ENCODE measurements at regions not wholly inside any gene's neighbourhood (a gene's known extent, or its start where the extent isn't known, plus 50 kb on each side); places are given as distances from the start of the nearest gene placed in this dataset.

DNA sequence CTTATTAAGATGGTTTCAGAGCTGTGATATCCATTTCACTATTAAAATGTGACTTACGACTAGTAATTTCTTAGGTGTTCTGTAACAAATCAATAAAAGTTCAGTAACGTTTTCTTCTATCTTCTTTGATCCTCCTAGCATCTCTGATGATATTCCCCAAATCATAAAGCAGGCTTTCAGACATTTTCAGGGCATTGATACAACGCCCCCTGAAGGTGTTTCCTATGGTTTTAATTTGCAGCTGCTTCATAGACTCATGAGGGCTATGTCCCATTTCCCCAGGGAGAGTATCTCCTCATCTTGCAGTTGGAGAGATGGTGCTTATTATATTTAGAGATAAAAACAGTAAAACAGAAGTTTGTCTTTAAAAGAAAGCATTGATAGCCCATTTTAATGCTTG is 246.8 kb upstream of the CNTN3 start:
- Mint-ChIP-seq H3K9me3 (peaks cover 0 to 13% (median 7%) of the 10 kb centered on the region in 11 donors), H3K36me3 (no peaks in the 10 kb centered on the region), H3K4me1 (no peaks in the 10 kb centered on the region), H3K27ac (no peak overlapping the region), H3K4me3 (no peak overlapping the region), H3K27me3 (no peaks in the 10 kb centered on the region)
- CTCF ChIA-PET: no interaction called here
- intact Hi-C loops (cut with micrococcal nuclease): no loop called here
- Histone ChIP-seq H3K4me3 (ENCODE audit: low read length) (no peak overlapping the region), H3K36me3 (ENCODE audit: control insufficient read depth in 2 of 3, insufficient read depth in 3 of 3, low read length in 3 of 3) (no peaks in the 10 kb centered on the region), H3K9me3 (ENCODE audit: control insufficient read depth in 2 of 3, low read length in 3 of 3) (no peaks in the 10 kb centered on the region), H3K4me1 (ENCODE audit: control insufficient read depth in 2 of 2, insufficient read depth in 2 of 2, low read length in 2 of 2) (no peaks in the 10 kb centered on the region), H3K27me3 (ENCODE audit: control insufficient read depth in 2 of 2, insufficient read depth in 2 of 2, low read length in 2 of 2) (no peaks in the 10 kb centered on the region), H3K27ac (ENCODE audit: low read depth, low read length) (no peak overlapping the region)
- DNase-seq: no peak
- no peak for ATAC-seq
- POLR2A ChIA-PET: no interaction called here

DNA sequence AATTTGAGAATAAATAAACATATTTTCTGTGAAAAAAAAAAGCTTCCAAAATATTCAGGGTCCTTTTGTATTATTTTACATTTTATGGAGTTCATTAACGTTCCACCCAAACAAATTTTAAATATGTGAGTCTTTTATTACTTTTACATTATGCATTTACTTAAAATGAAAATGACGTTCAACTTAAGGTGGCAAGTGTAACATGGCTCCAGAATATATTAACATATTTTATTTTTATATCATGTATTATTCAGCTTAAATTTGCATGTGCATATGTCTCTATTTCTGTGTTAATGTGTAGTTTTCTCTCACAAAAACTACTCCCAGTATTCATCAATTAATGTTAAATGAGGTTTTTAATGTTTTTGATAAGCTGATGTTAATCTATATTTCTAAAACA is 243.6 kb upstream of the CNTN3 start:
- Histone ChIP-seq H3K36me3 (ENCODE audit: control insufficient read depth in 2 of 3, insufficient read depth in 3 of 3, low read length in 3 of 3) (no peaks in the 10 kb centered on the region), H3K4me3 (ENCODE audit: low read length) (no peak overlapping the region), H3K27me3 (ENCODE audit: control insufficient read depth in 2 of 2, insufficient read depth in 2 of 2, low read length in 2 of 2) (no peaks in the 10 kb centered on the region), H3K9me3 (ENCODE audit: control insufficient read depth in 2 of 3, low read length in 3 of 3) (no peaks in the 10 kb centered on the region), H3K27ac (ENCODE audit: low read depth, low read length) (no peak overlapping the region), H3K4me1 (ENCODE audit: control insufficient read depth in 2 of 2, insufficient read depth in 2 of 2, low read length in 2 of 2) (no peaks in the 10 kb centered on the region)
- intact Hi-C loops (cut with micrococcal nuclease): no loop called here
- Mint-ChIP-seq H3K9me3 (peaks cover 0 to 10% (median 4%) of the 10 kb centered on the region in 11 donors), H3K4me3 (no peak overlapping the region), H3K27ac (no peak overlapping the region), H3K27me3 (no peaks in the 10 kb centered on the region), H3K36me3 (no peaks in the 10 kb centered on the region), H3K4me1 (no peaks in the 10 kb centered on the region)
- ChIA-PET POLR2A (no interaction called here), CTCF (no interaction called here)
- DNase-seq (no peak), ATAC-seq (no peak)

DNA sequence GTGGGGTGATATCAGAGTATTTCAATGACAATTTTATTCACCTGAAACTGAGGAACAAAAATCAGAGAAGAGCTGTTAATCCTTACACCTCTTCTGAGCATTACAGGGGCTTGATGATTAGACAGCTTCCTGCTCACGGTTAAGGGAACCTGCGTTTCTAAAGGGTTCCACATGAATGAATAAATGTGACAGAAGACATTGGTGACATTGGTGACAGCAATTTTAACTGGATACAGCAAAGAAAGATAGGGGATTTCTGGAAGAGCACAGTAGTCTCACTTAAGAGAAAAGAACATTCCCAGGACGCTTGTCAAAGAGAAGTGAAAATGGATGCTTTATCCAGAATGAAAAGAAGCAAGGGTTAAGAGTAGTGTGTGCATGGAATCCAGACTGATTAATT is 235.9 kb upstream of the CNTN3 start:
- intact Hi-C loops (cut with micrococcal nuclease): no loop called here
- CTCF ChIA-PET: no interaction called here
- Histone ChIP-seq H3K4me3 (ENCODE audit: low read length) (no peak overlapping the region), H3K4me1 (ENCODE audit: control insufficient read depth in 2 of 2, insufficient read depth in 2 of 2, low read length in 2 of 2) (no peaks in the 10 kb centered on the region), H3K27ac (ENCODE audit: low read depth, low read length) (no peak overlapping the region), H3K9me3 (ENCODE audit: control insufficient read depth in 2 of 3, low read length in 3 of 3) (no peaks in the 10 kb centered on the region), H3K27me3 (ENCODE audit: control insufficient read depth in 2 of 2, insufficient read depth in 2 of 2, low read length in 2 of 2) (no peaks in the 10 kb centered on the region), H3K36me3 (ENCODE audit: control insufficient read depth in 2 of 3, insufficient read depth in 3 of 3, low read length in 3 of 3) (no peaks in the 10 kb centered on the region)
- DNase-seq (no peak), ATAC-seq (no peak)
- no peak overlapping the region for H3K27ac Mint-ChIP-seq
- no peaks in the 10 kb centered on the region for H3K4me1 Mint-ChIP-seq
- H3K36me3 Mint-ChIP-seq: no peaks in the 10 kb centered on the region
- H3K9me3 Mint-ChIP-seq: peaks cover 2 to 19% (median 6%) of the 10 kb centered on the region in 11 donors
- POLR2A ChIA-PET: no interaction called here
- H3K4me3 Mint-ChIP-seq: no peak overlapping the region
- H3K27me3 Mint-ChIP-seq: no peaks in the 10 kb centered on the region

DNA sequence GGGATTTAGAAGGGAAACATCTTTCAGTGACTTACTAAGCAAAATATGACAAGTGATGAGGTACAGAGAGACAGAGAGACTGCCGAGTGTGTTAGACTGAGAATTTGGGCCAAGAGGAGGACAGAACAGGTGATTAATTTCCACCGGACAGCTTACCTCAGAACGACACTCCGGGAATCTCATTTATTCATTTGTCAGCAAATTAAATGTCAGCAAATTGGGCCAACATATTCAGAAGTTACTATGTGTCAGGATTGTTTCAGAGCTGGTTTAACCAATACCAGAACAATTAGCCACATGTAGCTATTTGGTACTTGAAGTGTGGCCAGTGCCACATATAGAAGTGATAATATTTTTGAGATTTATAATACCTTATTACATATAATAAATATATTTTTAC is 232.6 kb upstream of the CNTN3 start:
- no peak overlapping the region for H3K4me3 Mint-ChIP-seq
- ChIA-PET CTCF (no interaction called here), POLR2A (no interaction called here)
- no peaks in the 10 kb centered on the region for H3K9me3 ChIP-seq (ENCODE audit: control insufficient read depth in 2 of 3, low read length in 3 of 3)
- intact Hi-C loops (cut with micrococcal nuclease): no loop called here
- DNase-seq: no peak
- H3K36me3 ChIP-seq (ENCODE audit: control insufficient read depth in 2 of 3, insufficient read depth in 3 of 3, low read length in 3 of 3): no peaks in the 10 kb centered on the region
- H3K27ac ChIP-seq (ENCODE audit: low read depth, low read length): no peak overlapping the region
- no peaks in the 10 kb centered on the region for H3K36me3 Mint-ChIP-seq
- H3K27ac Mint-ChIP-seq: no peak overlapping the region
- peaks cover 2 to 19% (median 6%) of the 10 kb centered on the region in 11 donors for H3K9me3 Mint-ChIP-seq
- no peaks in the 10 kb centered on the region for H3K4me1 ChIP-seq (ENCODE audit: control insufficient read depth in 2 of 2, insufficient read depth in 2 of 2, low read length in 2 of 2)
- H3K4me3 ChIP-seq (ENCODE audit: low read length): no peak overlapping the region
- no peaks in the 10 kb centered on the region for H3K27me3 ChIP-seq (ENCODE audit: control insufficient read depth in 2 of 2, insufficient read depth in 2 of 2, low read length in 2 of 2)
- no peaks in the 10 kb centered on the region for H3K27me3 Mint-ChIP-seq
- no peaks in the 10 kb centered on the region for H3K4me1 Mint-ChIP-seq
- no peak for ATAC-seq

DNA sequence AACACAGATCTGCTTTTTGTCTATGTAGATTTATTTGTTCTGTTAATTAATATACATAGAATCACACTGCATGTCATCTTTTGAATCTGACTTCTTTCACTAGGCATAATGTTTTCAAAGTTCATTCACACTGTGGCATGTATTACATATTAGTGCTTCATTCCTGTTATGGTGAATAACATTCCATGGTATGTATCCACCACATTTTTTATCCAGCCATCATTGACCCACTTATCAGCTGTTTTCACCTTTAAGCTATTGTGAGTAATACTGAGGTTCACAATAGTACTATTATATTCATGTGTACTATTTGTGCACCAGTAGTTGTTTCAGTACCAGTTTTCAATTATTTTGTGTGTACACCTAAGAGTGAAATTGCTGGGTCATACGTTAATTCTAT is 230.6 kb upstream of the CNTN3 start:
- Mint-ChIP-seq H3K4me3 (no peak overlapping the region), H3K36me3 (no peaks in the 10 kb centered on the region), H3K27me3 (no peaks in the 10 kb centered on the region), H3K27ac (no peak overlapping the region), H3K9me3 (peaks cover 0 to 20% (median 3%) of the 10 kb centered on the region in 11 donors), H3K4me1 (no peaks in the 10 kb centered on the region)
- no peaks in the 10 kb centered on the region for H3K36me3 ChIP-seq (ENCODE audit: control insufficient read depth in 2 of 3, insufficient read depth in 3 of 3, low read length in 3 of 3)
- ATAC-seq (no peak), DNase-seq (no peak)
- H3K27me3 ChIP-seq (ENCODE audit: control insufficient read depth in 2 of 2, insufficient read depth in 2 of 2, low read length in 2 of 2): no peaks in the 10 kb centered on the region
- CTCF ChIA-PET: no interaction called here
- intact Hi-C loops (cut with micrococcal nuclease): no loop called here
- POLR2A ChIA-PET: no interaction called here
- no peak overlapping the region for H3K27ac ChIP-seq (ENCODE audit: low read depth, low read length)
- no peaks in the 10 kb centered on the region for H3K9me3 ChIP-seq (ENCODE audit: control insufficient read depth in 2 of 3, low read length in 3 of 3)
- no peak overlapping the region for H3K4me3 ChIP-seq (ENCODE audit: low read length)
- no peaks in the 10 kb centered on the region for H3K4me1 ChIP-seq (ENCODE audit: control insufficient read depth in 2 of 2, insufficient read depth in 2 of 2, low read length in 2 of 2)

DNA sequence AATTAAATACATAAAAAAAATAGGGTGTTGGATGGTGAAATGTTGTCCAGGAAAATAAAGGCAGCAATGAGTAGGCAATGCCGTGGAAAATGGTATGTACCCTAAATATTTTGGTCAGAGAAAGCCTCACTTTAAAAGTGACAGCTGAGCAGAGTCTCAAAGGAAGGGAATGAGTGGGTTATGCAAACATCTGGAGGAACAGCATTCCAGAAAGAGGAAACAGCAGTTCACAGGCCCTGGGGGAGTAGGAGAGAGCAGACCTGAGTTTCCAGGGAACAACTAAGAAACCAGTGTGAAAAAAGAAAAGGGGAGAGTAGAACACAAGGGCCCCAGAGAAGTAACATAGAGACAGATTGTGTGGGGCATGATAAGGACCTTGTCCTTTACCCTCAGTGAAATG is 230.0 kb upstream of the CNTN3 start:
- ATAC-seq: no peak

DNA sequence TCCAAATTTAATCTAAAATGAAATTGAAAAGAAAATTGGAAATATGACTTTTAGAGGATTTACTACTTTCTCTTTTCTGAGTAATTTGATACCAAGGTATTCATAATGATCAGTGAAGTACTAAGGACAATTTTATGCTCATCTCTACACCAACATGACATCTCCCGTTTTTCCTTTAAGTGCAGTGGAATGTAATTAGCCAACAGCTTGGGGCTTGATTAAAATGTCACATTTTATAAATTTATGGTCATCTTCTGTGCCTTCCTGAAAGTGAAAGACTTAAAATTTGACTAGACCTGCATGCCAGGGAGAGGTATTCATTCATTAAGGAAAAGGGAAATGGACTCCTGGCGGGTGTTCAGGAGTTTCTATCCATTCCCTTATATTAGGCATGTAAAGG is 228.2 kb upstream of the CNTN3 start:
- peaks cover 0 to 21% (median 2%) of the 10 kb centered on the region in 11 donors for H3K9me3 Mint-ChIP-seq

More for the DNA sequence above, 230.0 kb upstream of the CNTN3 start:
- POLR2A ChIA-PET: no interaction called here
- H3K9me3 Mint-ChIP-seq: peaks cover 0 to 21% (median 3%) of the 10 kb centered on the region in 11 donors
- no peaks in the 10 kb centered on the region for H3K4me1 Mint-ChIP-seq
- H3K27ac Mint-ChIP-seq: no peak overlapping the region
- CTCF ChIA-PET: no interaction called here
- H3K36me3 Mint-ChIP-seq: no peaks in the 10 kb centered on the region
- no peak overlapping the region for H3K4me3 Mint-ChIP-seq
- intact Hi-C loops (cut with micrococcal nuclease): no loop called here
- Histone ChIP-seq H3K9me3 (ENCODE audit: control insufficient read depth in 2 of 3, low read length in 3 of 3) (no peaks in the 10 kb centered on the region), H3K4me3 (ENCODE audit: low read length) (no peak overlapping the region), H3K27me3 (ENCODE audit: control insufficient read depth in 2 of 2, insufficient read depth in 2 of 2, low read length in 2 of 2) (no peaks in the 10 kb centered on the region), H3K27ac (ENCODE audit: low read depth, low read length) (no peak overlapping the region), H3K4me1 (ENCODE audit: control insufficient read depth in 2 of 2, insufficient read depth in 2 of 2, low read length in 2 of 2) (no peaks in the 10 kb centered on the region), H3K36me3 (ENCODE audit: control insufficient read depth in 2 of 3, insufficient read depth in 3 of 3, low read length in 3 of 3) (no peaks in the 10 kb centered on the region)
- DNase-seq: no peak
- H3K27me3 Mint-ChIP-seq: no peaks in the 10 kb centered on the region

More for the DNA sequence above, 228.2 kb upstream of the CNTN3 start:
- Histone ChIP-seq H3K27me3 (ENCODE audit: control insufficient read depth in 2 of 2, insufficient read depth in 2 of 2, low read length in 2 of 2) (no peaks in the 10 kb centered on the region), H3K4me3 (ENCODE audit: low read length) (no peak overlapping the region), H3K27ac (ENCODE audit: low read depth, low read length) (no peak overlapping the region), H3K36me3 (ENCODE audit: control insufficient read depth in 2 of 3, insufficient read depth in 3 of 3, low read length in 3 of 3) (no peaks in the 10 kb centered on the region), H3K9me3 (ENCODE audit: control insufficient read depth in 2 of 3, low read length in 3 of 3) (no peaks in the 10 kb centered on the region), H3K4me1 (ENCODE audit: control insufficient read depth in 2 of 2, insufficient read depth in 2 of 2, low read length in 2 of 2) (no peaks in the 10 kb centered on the region)
- H3K27ac Mint-ChIP-seq: no peak overlapping the region
- POLR2A ChIA-PET: no interaction called here
- intact Hi-C loops (cut with micrococcal nuclease): no loop called here
- no peaks in the 10 kb centered on the region for H3K36me3 Mint-ChIP-seq
- DNase-seq (no peak), ATAC-seq (no peak)
- H3K4me1 Mint-ChIP-seq: no peaks in the 10 kb centered on the region
- H3K27me3 Mint-ChIP-seq: no peaks in the 10 kb centered on the region
- no peak overlapping the region for H3K4me3 Mint-ChIP-seq
- CTCF ChIA-PET: no interaction called here
